H9 (cell line): ENCODE measurements at regions not wholly inside any gene's neighbourhood (a gene's known extent, or its start where the extent isn't known, plus 50 kb on each side); places are given as distances from the start of the nearest gene placed in this dataset.

Source experiments
- DNase-seq: peaks from one replicate; pipeline ENCODE4 v3.0.0-alpha.2; 2017
- H2AFZ ChIP-seq: one replicate; pipeline ENCODE4 v1.6.1; 2013; ENCODE audit warnings: mild to moderate bottlenecking, low read length, control low read depth, moderate library complexity
- H2AK5ac ChIP-seq: 2 replicates; pipeline ENCODE4 v1.6.1; 2013; ENCODE audit warnings: low read length, control low read depth, mixed read lengths; ENCODE audit not compliant: insufficient read length
- H2BK120ac ChIP-seq: one replicate; pipeline ENCODE4 v1.6.1; 2013; ENCODE audit warnings: low read depth, mild to moderate bottlenecking, low read length, control low read depth, inconsistent platforms; ENCODE audit not compliant: poor library complexity, severe bottlenecking
- H2BK12ac ChIP-seq: 2 replicates; pipeline ENCODE4 v1.6.1; 2013; ENCODE audit warnings: low read length, control low read depth, mixed read lengths, low read depth; ENCODE audit not compliant: insufficient read length
- H2BK15ac ChIP-seq: 2 replicates; pipeline ENCODE4 v1.6.1; 2013; ENCODE audit warnings: low read depth, low read length, control low read depth
- H2BK20ac ChIP-seq: one replicate; pipeline ENCODE4 v1.6.1; 2013; ENCODE audit warnings: low read depth, mild to moderate bottlenecking, low read length, control low read depth, inconsistent platforms; ENCODE audit not compliant: poor library complexity, severe bottlenecking
- H2BK5ac ChIP-seq: 2 replicates; pipeline ENCODE4 v1.6.1; 2013; ENCODE audit warnings: low read length, control low read depth, mixed read lengths; ENCODE audit not compliant: insufficient read length
- H3K14ac ChIP-seq: 2 replicates; pipeline ENCODE4 v1.6.1; 2013; ENCODE audit warnings: low read length, control low read depth; ENCODE audit not compliant: insufficient read depth
- H3K18ac ChIP-seq: 2 replicates; pipeline ENCODE4 v1.6.1; 2013; ENCODE audit warnings: low read depth, mild to moderate bottlenecking, mixed read lengths, low read length, control low read depth; ENCODE audit not compliant: insufficient read length
- H3K23ac ChIP-seq: 2 replicates; pipeline ENCODE4 v1.6.1; 2013; ENCODE audit warnings: low read length, control low read depth, mixed read lengths, low read depth; ENCODE audit not compliant: insufficient read length
- H3K23me2 ChIP-seq: 2 replicates; pipeline ENCODE4 v1.6.1; 2013; ENCODE audit warnings: low read depth, mild to moderate bottlenecking, mixed read lengths, low read length, control low read depth; ENCODE audit not compliant: insufficient read length, poor library complexity, severe bottlenecking
- H3K27ac ChIP-seq: 2 replicates; pipeline ENCODE4 v1.5.1; 2013; ENCODE audit warnings: low read length, control low read depth, mixed read lengths, low read depth; ENCODE audit not compliant: insufficient read length
- H3K27me3 ChIP-seq: 2 replicates; pipeline ENCODE4 v1.6.1; 2013; ENCODE audit warnings: low read length, control low read depth, inconsistent platforms; ENCODE audit not compliant: insufficient read depth
- H3K4ac ChIP-seq: 2 replicates; pipeline ENCODE4 v1.6.1; 2013; ENCODE audit warnings: low read depth, mild to moderate bottlenecking, control low read depth, inconsistent platforms, low read length, moderate library complexity
- H3K4me1 ChIP-seq: 2 replicates; pipeline ENCODE4 v1.6.1; 2013; ENCODE audit warnings: low read length, control low read depth, inconsistent platforms; ENCODE audit not compliant: insufficient read depth
- H3K4me2 ChIP-seq: 2 replicates; pipeline ENCODE4 v1.6.1; 2013; ENCODE audit warnings: low read length, control low read depth, mixed read lengths; ENCODE audit not compliant: insufficient read length, insufficient read depth
- H3K56ac ChIP-seq: 2 replicates; pipeline ENCODE4 v1.6.1; 2013; ENCODE audit warnings: low read depth, mild to moderate bottlenecking, mixed read lengths, low read length, control low read depth; ENCODE audit not compliant: insufficient read length
- H3K79me1 ChIP-seq: 2 replicates; pipeline ENCODE4 v1.6.1; 2013; ENCODE audit warnings: low read depth, mild to moderate bottlenecking, moderate library complexity, low read length, control low read depth, inconsistent platforms; ENCODE audit not compliant: insufficient read depth, poor library complexity, severe bottlenecking
- H3K79me2 ChIP-seq: 2 replicates; pipeline ENCODE4 v1.6.1; 2013; ENCODE audit warnings: low read length, control low read depth, inconsistent platforms; ENCODE audit not compliant: insufficient read depth
- H3K9ac ChIP-seq: 2 replicates; pipeline ENCODE4 v1.6.1; 2013; ENCODE audit warnings: low read length, control low read depth, mixed read lengths; ENCODE audit not compliant: insufficient read length; ENCODE audit errors: extremely low read depth
- H3K9me3 ChIP-seq: one replicate; pipeline ENCODE4 v1.6.1; 2013; ENCODE audit warnings: low read depth, low read length, inconsistent platforms; ENCODE audit not compliant: control insufficient read depth
- H3T11ph ChIP-seq: one replicate; pipeline ENCODE4 v1.6.1; 2013; ENCODE audit warnings: mild to moderate bottlenecking, low read length, control low read depth, inconsistent platforms
- H4K20me1 ChIP-seq: one replicate; pipeline ENCODE4 v1.6.1; 2013; ENCODE audit not compliant: control insufficient read depth, insufficient read length, insufficient read depth
- H4K5ac ChIP-seq: 2 replicates; pipeline ENCODE4 v1.6.1; 2013; ENCODE audit warnings: low read depth, mild to moderate bottlenecking, mixed read lengths, low read length, control low read depth; ENCODE audit not compliant: insufficient read length
- H4K8ac ChIP-seq: replicated peaks from 2 replicates; pipeline ENCODE4 v1.6.1; 2013; ENCODE audit warnings: low read length, control low read depth, mixed read lengths, low read depth; ENCODE audit not compliant: insufficient read length
- H4K91ac ChIP-seq: 2 replicates; pipeline ENCODE4 v1.6.1; 2013; ENCODE audit warnings: low read depth, mild to moderate bottlenecking, moderate library complexity, mixed read lengths, low read length, control low read depth; ENCODE audit not compliant: insufficient read length
- H3K27ac Mint-ChIP-seq, 3 experiments: 2 replicates in 2 of 3; 3 replicates in 1 of 3; pipeline ENCODE4 v1.8.0; 2020 to 2021; ENCODE audit warnings: mixed read lengths in 3 of 3, mild to moderate bottlenecking in 1 of 3, moderate library complexity in 1 of 3
- H3K27me3 Mint-ChIP-seq: 2 replicates; pipeline ENCODE4 v1.8.0; 2021; ENCODE audit warnings: low read depth, mild to moderate bottlenecking, moderate library complexity, mixed read lengths
- H3K36me3 Mint-ChIP-seq, 3 experiments: 2 replicates in 2 of 3; 3 replicates in 1 of 3; pipeline ENCODE4 v1.8.0; 2020 to 2021; ENCODE audit warnings: low read depth in 3 of 3, mixed read lengths in 3 of 3; ENCODE audit not compliant: insufficient read depth in 1 of 3
- H3K4me1 Mint-ChIP-seq, 2 experiments: 2 replicates each; pipeline ENCODE4 v1.8.0; 2020; ENCODE audit warnings: mixed read lengths in 2 of 2
- H3K4me3 Mint-ChIP-seq, 2 experiments: 2 replicates in 1 of 2; 3 replicates in 1 of 2; pipeline ENCODE4 v1.8.0; 2020 to 2021; ENCODE audit warnings: mild to moderate bottlenecking in 2 of 2, mixed read lengths in 2 of 2, moderate library complexity in 1 of 2
- H3K9me3 Mint-ChIP-seq, 2 experiments: 2 replicates in 1 of 2; 3 replicates in 1 of 2; pipeline ENCODE4 v1.8.0; 2020; ENCODE audit warnings: mild to moderate bottlenecking in 2 of 2, mixed read lengths in 2 of 2, moderate library complexity in 1 of 2
- CTCF ChIP-seq: fragments of 200-600 bp; sonication (generic); conservative IDR thresholded peaks from 3 replicates; pipeline ENCODE4 v1.8.0; 2021; ENCODE audit warnings: antibody characterized with exemption, mild to moderate bottlenecking
- WGBS: extraction: QIAGEN DNeasy Blood & Tissue Kit; methylation state at CpG from one replicate; pipeline ENCODE4 v1.1.7; 2013; ENCODE audit warnings: missing lambda C conversion rate, low lambda C conversion rate, mixed read lengths; ENCODE audit not compliant: insufficient read length; ENCODE audit errors: extremely low coverage; 5-methylcytosine and 5-hydroxymethylcytosine counted together

GRCh38 chr13:103698000-103698399, 631.8 kb upstream of the SLC10A2 start:
- H2BK5ac ChIP-seq: no peak overlapping the region

More at GRCh38 chr13:103698000-103698399, 631.8 kb upstream of the SLC10A2 start:
- Histone ChIP-seq H3K4me2 (no peak overlapping the region), H3K56ac (no peak overlapping the region), H4K8ac (no peak overlapping the region), H3K79me2 (no peaks in the 10 kb centered on the region), H4K91ac (no peak overlapping the region), H2AFZ (no peak overlapping the region), H2BK120ac (no peak overlapping the region), H3K27me3 (no peaks in the 10 kb centered on the region), H4K5ac (no peak overlapping the region), H2BK12ac (no peak overlapping the region), H3K18ac (no peak overlapping the region), H3T11ph (no peak overlapping the region), H3K79me1 (no peaks in the 10 kb centered on the region), H3K4ac (no peak overlapping the region), H3K27ac (no peak overlapping the region), H3K14ac (no peak overlapping the region), H3K9me3 (no peaks in the 10 kb centered on the region), H4K20me1 (no peaks in the 10 kb centered on the region), H3K23ac (no peak overlapping the region), H2BK15ac (no peak overlapping the region), H3K4me1 (peaks cover 3% of the 10 kb centered on the region; the same call in 1 of the 2 replicates), H2AK5ac (no peak overlapping the region), H3K9ac (no peak overlapping the region), H3K23me2 (no peaks in the 10 kb centered on the region), H2BK20ac (no peak overlapping the region)
- Mint-ChIP-seq H3K4me3 (no peak overlapping the region), H3K27me3 (no peaks in the 10 kb centered on the region), H3K4me1 (peaks cover 10 to 12% of the 10 kb centered on the region in 2 experiments), H3K36me3 (no peaks in the 10 kb centered on the region), H3K27ac (no peak overlapping the region), H3K9me3 (no peaks in the 10 kb centered on the region)
- DNase-seq: no peak
- TF ChIP-seq CTCF: no peak
- no CpG with 5 or more reads among the region's 5 CpGs for WGBS
